ENCODE measurements at regions not wholly inside any gene's neighbourhood (a gene's known extent, or its start where the extent isn't known, plus 50 kb on each side); places are given as distances from the start of the nearest gene placed in this dataset.

GRCh38 chr11:29320196-29320595, 696.6 kb downstream of the KCNA4 start:
- DNase-seq (ENCODE audit: extremely low spot score), result no peak
- ChIA-PET POLR2A (no interaction called here), CTCF (no interaction called here)
- TF ChIP-seq ZNF384 (IDR thresholded peaks at IDR 0.05) (no peak), SUZ12 (IDR thresholded peaks at IDR 0.05) (no peak), ARNT (IDR thresholded peaks at IDR 0.05) (no peak), FOXM1 (IDR thresholded peaks at IDR 0.05; ENCODE audit: borderline replicate concordance) (no peak), TARDBP (IDR thresholded peaks at IDR 0.05) (no peak), LEF1 (IDR thresholded peaks at IDR 0.05; ENCODE audit: borderline replicate concordance) (no peak), HDGF (IDR thresholded peaks at IDR 0.05; ENCODE audit: borderline replicate concordance) (no peak)

- ChIA-PET CTCF (no interaction called here), POLR2A (no interaction called here)
- DNase-seq (ENCODE audit: extremely low spot score), result no peak
- TF ChIP-seq ZNF384 (IDR thresholded peaks at IDR 0.05) (no peak), HDGF (IDR thresholded peaks at IDR 0.05; ENCODE audit: borderline replicate concordance) (no peak), CTBP1 (IDR thresholded peaks at IDR 0.05; ENCODE audit: borderline replicate concordance) (no peak), LEF1 (IDR thresholded peaks at IDR 0.05; ENCODE audit: borderline replicate concordance) (no peak), TARDBP (IDR thresholded peaks at IDR 0.05) (no peak), BHLHE40 (IDR thresholded peaks at IDR 0.05; ENCODE audit: borderline replicate concordance) (no peak), FOXA1 (IDR thresholded peaks at IDR 0.05) (no peak), SP1 (IDR thresholded peaks at IDR 0.05) (no peak), FOXK2 (IDR thresholded peaks at IDR 0.05) (no peak), ELF4 (IDR thresholded peaks at IDR 0.05) (no peak), NFRKB (IDR thresholded peaks at IDR 0.05) (no peak), L3MBTL2 (conservative IDR thresholded peaks at IDR 0.05) (no peak), SUZ12 (IDR thresholded peaks at IDR 0.05) (no peak), ARNT (IDR thresholded peaks at IDR 0.05) (no peak), FOXM1 (IDR thresholded peaks at IDR 0.05; ENCODE audit: borderline replicate concordance) (no peak)
- TF ChIP-seq, protein P1, sequence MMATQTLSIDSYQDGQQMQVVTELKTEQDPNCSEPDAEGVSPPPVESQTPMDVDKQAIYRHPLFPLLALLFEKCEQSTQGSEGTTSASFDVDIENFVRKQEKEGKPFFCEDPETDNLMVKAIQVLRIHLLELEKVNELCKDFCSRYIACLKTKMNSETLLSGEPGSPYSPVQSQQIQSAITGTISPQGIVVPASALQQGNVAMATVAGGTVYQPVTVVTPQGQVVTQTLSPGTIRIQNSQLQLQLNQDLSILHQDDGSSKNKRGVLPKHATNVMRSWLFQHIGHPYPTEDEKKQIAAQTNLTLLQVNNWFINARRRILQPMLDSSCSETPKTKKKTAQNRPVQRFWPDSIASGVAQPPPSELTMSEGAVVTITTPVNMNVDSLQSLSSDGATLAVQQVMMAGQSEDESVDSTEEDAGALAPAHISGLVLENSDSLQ (IDR thresholded peaks at IDR 0.05), result no peak
Measured at GRCh38 chr11:29319210-29319609, 697.6 kb downstream of the KCNA4 start.

DNA sequence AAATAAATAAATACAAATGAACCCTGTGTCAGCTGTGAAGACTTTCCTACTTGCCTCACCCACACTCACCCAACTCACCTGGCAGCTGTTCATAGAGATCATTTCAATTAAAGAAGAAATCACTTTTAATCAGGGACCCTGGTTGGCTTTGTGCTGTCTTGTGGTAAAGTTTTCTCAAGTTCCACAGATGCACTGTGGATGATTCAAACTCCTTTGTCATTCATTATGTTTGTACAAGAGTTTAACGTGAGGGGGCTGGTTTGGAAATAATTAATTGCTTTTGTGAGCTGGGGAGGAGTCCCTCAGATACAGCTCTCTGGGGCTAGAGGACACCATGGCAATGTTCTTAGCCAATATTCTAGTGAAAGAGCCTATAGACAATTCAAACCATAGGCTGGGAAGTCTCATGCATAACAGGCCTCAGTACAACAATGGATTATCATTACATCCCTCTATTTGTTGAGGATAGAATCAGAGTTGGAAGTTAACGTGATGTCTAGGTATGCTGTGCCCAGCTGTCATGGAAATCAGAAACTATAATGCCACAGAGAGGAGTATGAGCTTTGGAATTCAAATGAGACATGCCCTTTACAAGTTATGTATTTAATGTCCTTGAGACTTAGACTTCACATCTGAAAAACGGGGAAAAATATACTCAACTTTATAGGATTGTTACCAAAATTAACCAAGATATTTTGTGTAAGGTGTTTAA, 698.5 kb downstream of the KCNA4 start:
- CTCF ChIA-PET, result no interaction called here
- POLR2A ChIA-PET, result no interaction called here
- TF ChIP-seq ARNT (IDR thresholded peaks at IDR 0.05) (no peak), SP1 (IDR thresholded peaks at IDR 0.05) (no peak), BHLHE40 (IDR thresholded peaks at IDR 0.05; ENCODE audit: borderline replicate concordance) (no peak), NFRKB (IDR thresholded peaks at IDR 0.05) (no peak), LEF1 (IDR thresholded peaks at IDR 0.05; ENCODE audit: borderline replicate concordance) (no peak), TARDBP (IDR thresholded peaks at IDR 0.05) (no peak), FOXM1 (IDR thresholded peaks at IDR 0.05; ENCODE audit: borderline replicate concordance) (no peak), FOXA1 (IDR thresholded peaks at IDR 0.05) (no peak), L3MBTL2 (conservative IDR thresholded peaks at IDR 0.05) (no peak), HDGF (IDR thresholded peaks at IDR 0.05; ENCODE audit: borderline replicate concordance) (no peak), SUZ12 (IDR thresholded peaks at IDR 0.05) (no peak), CTBP1 (IDR thresholded peaks at IDR 0.05; ENCODE audit: borderline replicate concordance) (no peak), ELF4 (IDR thresholded peaks at IDR 0.05) (no peak), FOXK2 (IDR thresholded peaks at IDR 0.05) (no peak), ZNF384 (IDR thresholded peaks at IDR 0.05) (no peak)
- TF ChIP-seq, protein P1 (IDR thresholded peaks at IDR 0.05), result no peak
- no peak for DNase-seq (ENCODE audit: extremely low spot score)

DNA sequence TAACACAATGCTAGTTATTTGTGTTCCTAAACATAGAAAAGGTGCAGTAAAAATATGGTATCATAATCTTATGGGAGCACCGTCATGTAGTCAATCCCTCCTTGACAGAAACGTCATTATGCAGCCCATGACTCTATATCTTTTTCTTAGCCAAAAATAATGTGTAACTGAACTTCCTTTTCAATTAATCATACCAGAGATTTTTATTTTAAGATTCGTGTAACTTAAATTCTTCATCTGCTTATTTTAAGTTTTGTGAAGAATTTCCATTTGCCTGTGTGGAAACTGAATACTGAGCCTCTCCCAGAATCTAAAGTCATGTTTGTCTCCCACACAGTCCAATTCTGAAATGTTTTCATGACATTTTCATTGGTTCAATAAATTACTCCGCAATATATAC, 699.1 kb downstream of the KCNA4 start:
- CTCF ChIA-PET, result no interaction called here
- DNase-seq (ENCODE audit: extremely low spot score), result no peak
- no peak for TF ChIP-seq FOXK2 (IDR thresholded peaks at IDR 0.05)
- no peak for TF ChIP-seq HDGF (IDR thresholded peaks at IDR 0.05; ENCODE audit: borderline replicate concordance)
- TF ChIP-seq LEF1 (IDR thresholded peaks at IDR 0.05; ENCODE audit: borderline replicate concordance), result no peak
- no peak for TF ChIP-seq ZNF384 (IDR thresholded peaks at IDR 0.05)
- TF ChIP-seq, protein P1 (IDR thresholded peaks at IDR 0.05), result no peak
- TF ChIP-seq L3MBTL2 (conservative IDR thresholded peaks at IDR 0.05), result no peak
- no peak for TF ChIP-seq FOXM1 (IDR thresholded peaks at IDR 0.05; ENCODE audit: borderline replicate concordance)
- TF ChIP-seq TARDBP (IDR thresholded peaks at IDR 0.05), result no peak
- no peak for TF ChIP-seq CTBP1 (IDR thresholded peaks at IDR 0.05; ENCODE audit: borderline replicate concordance)
- TF ChIP-seq SP1 (IDR thresholded peaks at IDR 0.05), result no peak
- no peak for TF ChIP-seq SUZ12 (IDR thresholded peaks at IDR 0.05)
- no peak for TF ChIP-seq BHLHE40 (IDR thresholded peaks at IDR 0.05; ENCODE audit: borderline replicate concordance)
- no peak for TF ChIP-seq FOXA1 (IDR thresholded peaks at IDR 0.05)
- POLR2A ChIA-PET, result no interaction called here

DNA sequence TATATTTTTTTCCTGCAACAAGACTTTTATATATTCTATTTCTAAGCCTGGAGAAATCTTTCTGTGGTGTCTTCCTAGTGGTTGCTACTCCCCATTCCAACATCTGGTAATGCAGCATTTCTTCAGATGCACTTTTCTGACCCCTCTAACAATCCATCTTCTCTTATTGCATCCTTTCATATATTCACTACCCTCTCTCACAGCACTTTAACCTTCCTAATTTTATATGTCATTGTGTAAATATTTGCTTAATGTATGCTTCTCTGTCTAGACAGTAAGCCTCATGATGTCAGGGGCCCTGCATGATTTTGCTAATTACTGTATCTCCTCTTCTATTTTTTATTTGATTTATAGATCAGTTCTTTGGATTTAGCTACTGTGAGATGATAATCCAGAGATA, 701.6 kb downstream of the KCNA4 start:
- ChIA-PET CTCF (no interaction called here), POLR2A (no interaction called here)
- TF ChIP-seq, protein P1 (IDR thresholded peaks at IDR 0.05), result no peak
- TF ChIP-seq L3MBTL2 (conservative IDR thresholded peaks at IDR 0.05) (no peak), ELF4 (IDR thresholded peaks at IDR 0.05) (no peak), CTBP1 (IDR thresholded peaks at IDR 0.05; ENCODE audit: borderline replicate concordance) (no peak), FOXK2 (IDR thresholded peaks at IDR 0.05) (no peak), FOXA1 (IDR thresholded peaks at IDR 0.05) (no peak), SP1 (IDR thresholded peaks at IDR 0.05) (no peak)
- DNase-seq (ENCODE audit: extremely low spot score), result no peak
